Hematopoietic multipotent progenitor cell treated with erythropoietin and hydrocortisone succinate and interleukin-3 and kit ligand, for 6 days (in vitro differentiated cells): ENCODE measurements at regions not wholly inside any gene's neighbourhood (a gene's known extent, or its start where the extent isn't known, plus 50 kb on each side); places are given as distances from the start of the nearest gene placed in this dataset.
"Not testable (repeated sequence)": the region's sequence is repeated elsewhere in the genome, so short reads cannot be mapped to it uniquely, and the experiment has no call there.

ENCODE experiments used
- DNase-seq: peaks from one replicate; pipeline ENCODE4 v3.0.0-alpha.2; 2015

GRCh38 chr15:94848054-94848453, 616.7 kb downstream of the MCTP2 start:
- no peak for DNase-seq

GRCh38 chr15:94855018-94855408, 623.7 kb downstream of the MCTP2 start:
- no peak for DNase-seq

- DNase-seq, result no peak
Observed at GRCh38 chr15:94855409-94856266, 624.3 kb downstream of the MCTP2 start.

GRCh38 chr15:94856267-94856854, 625.0 kb downstream of the MCTP2 start:
- DNase-seq, result no peak

GRCh38 chr15:94857466-94857865, 626.1 kb downstream of the MCTP2 start:
- DNase-seq, result no peak

GRCh38 chr15:94858011-94858410, 626.6 kb downstream of the MCTP2 start:
- no peak for DNase-seq

- DNase-seq, result no peak
Observed at GRCh38 chr15:94858449-94858848, 627.1 kb downstream of the MCTP2 start.

GRCh38 chr15:94858920-94859319, 627.6 kb downstream of the MCTP2 start:
- DNase-seq, result no peak

- DNase-seq, result no peak
Observed at GRCh38 chr15:94864600-94864999, 633.2 kb downstream of the MCTP2 start.

GRCh38 chr15:94868265-94868664, 636.9 kb downstream of the MCTP2 start:
- not testable (repeated sequence) for DNase-seq

- no peak for DNase-seq
Observed at GRCh38 chr15:94875550-94875949, 644.2 kb downstream of the MCTP2 start.

GRCh38 chr15:94877833-94878232, 646.5 kb downstream of the MCTP2 start:
- DNase-seq, result no peak

- no peak for DNase-seq
Observed at GRCh38 chr15:94882071-94882712, 650.8 kb downstream of the MCTP2 start.

- no peak for DNase-seq
Observed at GRCh38 chr15:94887391-94887790, 656.0 kb downstream of the MCTP2 start.

- DNase-seq, result no peak
Observed at GRCh38 chr15:94889153-94889552, 657.8 kb downstream of the MCTP2 start.

GRCh38 chr15:94893091-94893490, 661.7 kb downstream of the MCTP2 start:
- DNase-seq, result no peak

GRCh38 chr15:94894056-94894455, 662.7 kb downstream of the MCTP2 start:
- no peak for DNase-seq

- no peak for DNase-seq
Observed at GRCh38 chr15:94909510-94909909, 678.1 kb downstream of the MCTP2 start.

GRCh38 chr15:94910166-94910565, 678.8 kb downstream of the MCTP2 start:
- no peak for DNase-seq

GRCh38 chr15:94912760-94913159, 681.4 kb downstream of the MCTP2 start:
- no peak for DNase-seq

GRCh38 chr15:94917068-94917467, 685.7 kb downstream of the MCTP2 start:
- no peak for DNase-seq

GRCh38 chr15:94921936-94922335, 690.6 kb downstream of the MCTP2 start:
- no peak for DNase-seq

- no peak for DNase-seq
Observed at GRCh38 chr15:94924057-94924456, 692.7 kb downstream of the MCTP2 start.

GRCh38 chr15:94924971-94925598, 693.7 kb downstream of the MCTP2 start:
- DNase-seq, result no peak
